ENCODE measurements at regions not wholly inside any gene's neighbourhood (a gene's known extent, or its start where the extent isn't known, plus 50 kb on each side); places are given as distances from the start of the nearest gene placed in this dataset.
"Not testable (repeated sequence)": the region's sequence is repeated elsewhere in the genome, so short reads cannot be mapped to it uniquely, and the experiment has no call there.

- FAIRE-seq = no peak
Observed at GRCh38 chr11:128005562-128005961, 581.8 kb downstream of the ETS1 start.

GRCh38 chr11:127998421-127998820 is 588.9 kb downstream of the ETS1 start:
- FAIRE-seq = no peak

- FAIRE-seq = no peak
Observed at GRCh38 chr11:127997594-127997993, 589.8 kb downstream of the ETS1 start.

GRCh38 chr11:127996825-127997224 is 590.5 kb downstream of the ETS1 start:
- FAIRE-seq = no peak

- FAIRE-seq = no peak
Observed at GRCh38 chr11:127995921-127996320, 591.4 kb downstream of the ETS1 start.

- no peak for FAIRE-seq
Observed at GRCh38 chr11:127994736-127995135, 592.6 kb downstream of the ETS1 start.

GRCh38 chr11:127993788-127994187 is 593.6 kb downstream of the ETS1 start:
- FAIRE-seq = no peak

GRCh38 chr11:127993281-127993680 is 594.1 kb downstream of the ETS1 start:
- no peak for FAIRE-seq

- no peak for FAIRE-seq
Observed at GRCh38 chr11:127986073-127986472, 601.3 kb downstream of the ETS1 start.

- no peak for FAIRE-seq
Observed at GRCh38 chr11:127972816-127973215, 614.5 kb downstream of the ETS1 start.

- FAIRE-seq = no peak
Observed at GRCh38 chr11:127971448-127971847, 615.9 kb downstream of the ETS1 start.

GRCh38 chr11:127966821-127967220 is 620.5 kb downstream of the ETS1 start:
- no peak for FAIRE-seq

GRCh38 chr11:127965939-127966668 is 621.3 kb downstream of the ETS1 start:
- no peak for FAIRE-seq

- FAIRE-seq = no peak
Observed at GRCh38 chr11:127962416-127962815, 624.9 kb downstream of the ETS1 start.

- no peak for FAIRE-seq
Observed at GRCh38 chr11:127950162-127950561, 637.2 kb downstream of the ETS1 start.

GRCh38 chr11:127943763-127944162 is 643.6 kb downstream of the ETS1 start:
- no peak for FAIRE-seq

- no peak for FAIRE-seq
Observed at GRCh38 chr11:127943152-127943551, 644.2 kb downstream of the ETS1 start.

- not testable (repeated sequence) for FAIRE-seq
Observed at GRCh38 chr11:127941554-127941953, 645.8 kb downstream of the ETS1 start.

- FAIRE-seq = no peak
Observed at GRCh38 chr11:127939000-127939399, 648.4 kb downstream of the ETS1 start.

- no peak for FAIRE-seq
Observed at GRCh38 chr11:127935081-127935480, 652.3 kb downstream of the ETS1 start.

GRCh38 chr11:127933961-127934360 is 653.4 kb downstream of the ETS1 start:
- FAIRE-seq = not testable (repeated sequence)

GRCh38 chr11:127931803-127932202 is 655.6 kb downstream of the ETS1 start:
- no peak for FAIRE-seq

- FAIRE-seq = no peak
Observed at GRCh38 chr11:127926721-127927120, 660.6 kb downstream of the ETS1 start.

GRCh38 chr11:127925475-127925874 is 661.9 kb downstream of the ETS1 start:
- no peak for FAIRE-seq

All from islet of Langerhans (tissue), 1 donor.